ENCODE measurements at regions not wholly inside any gene's neighbourhood (a gene's known extent, or its start where the extent isn't known, plus 50 kb on each side); places are given as distances from the start of the nearest gene placed in this dataset.
"Not testable (repeated sequence)": the region's sequence is repeated elsewhere in the genome, so short reads cannot be mapped to it uniquely, and the experiment has no call there.

DNA sequence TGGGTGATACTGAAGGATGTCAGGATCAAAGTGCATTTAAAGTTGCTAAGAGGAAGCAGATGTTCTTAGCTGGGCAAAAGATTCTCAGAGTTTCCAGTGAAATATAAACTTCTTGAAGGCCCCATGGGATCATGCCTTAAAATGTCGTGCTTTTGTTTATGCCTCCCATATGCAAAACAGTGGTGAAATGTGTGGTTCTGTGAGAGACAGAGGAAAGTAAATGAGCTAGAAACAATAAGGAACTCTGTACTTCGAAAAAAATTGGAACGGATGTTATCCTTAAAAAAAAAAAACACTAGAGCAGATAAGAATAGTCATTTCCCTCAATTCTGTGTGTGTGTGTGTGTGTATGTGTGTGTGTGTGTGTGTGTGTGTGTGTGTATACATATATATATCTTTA is 497.0 kb upstream of the TBL1XR1 start:
- no peaks in the 10 kb centered on the region for H3K27me3 ChIP-seq
- no peaks in the 10 kb centered on the region for H3K9me3 ChIP-seq
- intact Hi-C loops (cut with DNase I) = no loop called here
- 28% methylated on average over 3 of the region's 3 CpGs for WGBS
- no peak overlapping the region for H3K27ac ChIP-seq (replicated peaks in 1 of 4)
- no peak overlapping the region for H3K4me3 ChIP-seq
- DNase-seq (ENCODE audit: extremely low spot score) = no peak
- H3K4me1 ChIP-seq = peaks cover 8 to 13% (median 12%) of the 10 kb centered on the region in 4 donors
- TF ChIP-seq POLR2A (IDR thresholded peaks at IDR 0.05; ENCODE audit: low read depth) (no peak), EP300 (IDR thresholded peaks at IDR 0.05) (no peak), POLR2AphosphoS5 (IDR thresholded peaks at IDR 0.05) (no peak)
- TF ChIP-seq, protein P1, sequence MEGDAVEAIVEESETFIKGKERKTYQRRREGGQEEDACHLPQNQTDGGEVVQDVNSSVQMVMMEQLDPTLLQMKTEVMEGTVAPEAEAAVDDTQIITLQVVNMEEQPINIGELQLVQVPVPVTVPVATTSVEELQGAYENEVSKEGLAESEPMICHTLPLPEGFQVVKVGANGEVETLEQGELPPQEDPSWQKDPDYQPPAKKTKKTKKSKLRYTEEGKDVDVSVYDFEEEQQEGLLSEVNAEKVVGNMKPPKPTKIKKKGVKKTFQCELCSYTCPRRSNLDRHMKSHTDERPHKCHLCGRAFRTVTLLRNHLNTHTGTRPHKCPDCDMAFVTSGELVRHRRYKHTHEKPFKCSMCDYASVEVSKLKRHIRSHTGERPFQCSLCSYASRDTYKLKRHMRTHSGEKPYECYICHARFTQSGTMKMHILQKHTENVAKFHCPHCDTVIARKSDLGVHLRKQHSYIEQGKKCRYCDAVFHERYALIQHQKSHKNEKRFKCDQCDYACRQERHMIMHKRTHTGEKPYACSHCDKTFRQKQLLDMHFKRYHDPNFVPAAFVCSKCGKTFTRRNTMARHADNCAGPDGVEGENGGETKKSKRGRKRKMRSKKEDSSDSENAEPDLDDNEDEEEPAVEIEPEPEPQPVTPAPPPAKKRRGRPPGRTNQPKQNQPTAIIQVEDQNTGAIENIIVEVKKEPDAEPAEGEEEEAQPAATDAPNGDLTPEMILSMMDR (IDR thresholded peaks at IDR 0.05) = no peak
- H3K36me3 ChIP-seq = no peaks in the 10 kb centered on the region

DNA sequence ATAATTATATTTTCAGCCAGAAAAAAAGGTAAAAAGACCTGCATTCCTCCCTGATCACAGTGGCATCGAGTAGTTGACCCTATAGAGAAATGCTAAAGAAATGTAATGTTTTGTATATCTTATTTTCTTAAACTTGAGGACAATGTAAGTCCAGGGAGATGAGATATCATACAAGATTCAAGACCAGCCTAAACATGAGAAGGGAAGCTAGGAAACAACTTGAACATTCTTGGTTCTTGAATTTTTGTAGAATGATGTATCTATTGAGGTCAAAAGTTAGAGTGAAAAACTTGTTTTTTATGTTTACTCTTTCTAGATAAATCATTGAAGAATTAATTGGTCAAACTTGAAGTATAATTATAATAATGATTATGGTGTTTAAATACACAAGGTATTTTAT is 497.7 kb upstream of the TBL1XR1 start:
- TF ChIP-seq POLR2A (IDR thresholded peaks at IDR 0.05; ENCODE audit: low read depth) (no peak), POLR2AphosphoS5 (IDR thresholded peaks at IDR 0.05) (no peak), EP300 (IDR thresholded peaks at IDR 0.05) (no peak)
- TF ChIP-seq, protein P1 (IDR thresholded peaks at IDR 0.05) = no peak
- no peaks in the 10 kb centered on the region for H3K27me3 ChIP-seq
- DNase-seq (ENCODE audit: extremely low spot score) = no peak
- no peak overlapping the region for H3K27ac ChIP-seq (replicated peaks in 1 of 4)
- no peaks in the 10 kb centered on the region for H3K36me3 ChIP-seq
- intact Hi-C loops (cut with DNase I) = no loop called here
- H3K4me3 ChIP-seq = no peak overlapping the region
- 89% methylated on average over 1 of the region's 1 CpG for WGBS
- no peaks in the 10 kb centered on the region for H3K9me3 ChIP-seq
- peaks cover 8 to 13% (median 12%) of the 10 kb centered on the region in 4 donors for H3K4me1 ChIP-seq

DNA sequence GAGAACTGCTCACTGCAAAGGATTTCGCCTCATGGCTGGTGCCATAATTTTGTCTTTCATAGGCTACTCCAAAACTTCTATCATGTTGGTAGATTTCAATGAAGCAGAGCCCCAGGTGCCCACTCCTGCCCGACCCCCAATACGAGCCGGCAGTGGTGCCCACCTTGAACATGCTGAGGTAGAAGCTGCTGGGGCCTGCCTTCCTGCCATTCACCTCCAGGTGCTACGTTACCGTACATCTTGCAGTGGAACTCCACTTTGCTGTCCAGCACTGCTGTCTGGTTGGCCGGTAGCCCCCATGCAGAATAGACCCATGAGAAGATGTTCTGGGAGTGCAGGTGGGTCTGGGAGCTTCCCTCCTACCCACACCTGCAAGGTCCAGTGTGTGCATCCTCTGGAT is 502.8 kb upstream of the TBL1XR1 start:
- intact Hi-C loops (cut with DNase I) = no loop called here
- Histone ChIP-seq H3K9me3 (no peaks in the 10 kb centered on the region), H3K27ac (replicated peaks in 1 of 4) (no peak overlapping the region), H3K36me3 (no peaks in the 10 kb centered on the region), H3K4me3 (no peak overlapping the region), H3K27me3 (no peaks in the 10 kb centered on the region), H3K4me1 (peaks cover 0 to 11% (median 2%) of the 10 kb centered on the region in 4 donors)
- no peak for DNase-seq (ENCODE audit: extremely low spot score)
- no peak for TF ChIP-seq EP300 (IDR thresholded peaks at IDR 0.05)
- TF ChIP-seq POLR2AphosphoS5 (IDR thresholded peaks at IDR 0.05) = no peak
- 100% methylated on average over 1 of the region's 7 CpGs for WGBS

DNA sequence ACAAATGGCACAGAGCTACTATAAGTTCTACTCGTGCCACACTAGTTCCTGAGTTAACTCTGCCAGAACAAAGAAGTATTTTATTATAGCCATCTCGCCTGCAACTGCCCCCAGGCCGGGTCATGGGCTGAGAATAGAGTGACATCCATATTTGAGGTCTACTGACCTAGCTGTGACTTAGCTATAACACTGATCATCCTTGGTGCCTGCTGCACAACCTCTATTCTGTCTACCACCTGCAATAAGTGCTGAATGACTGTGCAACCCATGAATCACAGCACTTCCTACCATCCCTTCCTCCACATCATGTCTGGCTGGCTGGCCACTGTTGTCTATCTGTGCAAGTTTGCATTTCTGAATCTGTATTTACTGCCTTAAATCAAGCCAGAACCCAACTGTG is 506.5 kb upstream of the TBL1XR1 start:
- H3K4me3 ChIP-seq = no peak overlapping the region
- peaks cover 14 to 30% (median 16%) of the 10 kb centered on the region in 4 donors for H3K4me1 ChIP-seq
- no peaks in the 10 kb centered on the region for H3K36me3 ChIP-seq
- no peaks in the 10 kb centered on the region for H3K9me3 ChIP-seq
- H3K27me3 ChIP-seq = no peaks in the 10 kb centered on the region
- no peak for DNase-seq (ENCODE audit: extremely low spot score)
- intact Hi-C loops (cut with DNase I) = no loop called here
- 95% methylated on average over 3 of the region's 3 CpGs for WGBS
- TF ChIP-seq, protein P1 (IDR thresholded peaks at IDR 0.05) = no peak
- TF ChIP-seq POLR2A (IDR thresholded peaks at IDR 0.05; ENCODE audit: low read depth) = no peak
- TF ChIP-seq POLR2AphosphoS5 (IDR thresholded peaks at IDR 0.05) = no peak
- no peak for TF ChIP-seq EP300 (IDR thresholded peaks at IDR 0.05)
- no peak overlapping the region for H3K27ac ChIP-seq (replicated peaks in 1 of 4)

DNA sequence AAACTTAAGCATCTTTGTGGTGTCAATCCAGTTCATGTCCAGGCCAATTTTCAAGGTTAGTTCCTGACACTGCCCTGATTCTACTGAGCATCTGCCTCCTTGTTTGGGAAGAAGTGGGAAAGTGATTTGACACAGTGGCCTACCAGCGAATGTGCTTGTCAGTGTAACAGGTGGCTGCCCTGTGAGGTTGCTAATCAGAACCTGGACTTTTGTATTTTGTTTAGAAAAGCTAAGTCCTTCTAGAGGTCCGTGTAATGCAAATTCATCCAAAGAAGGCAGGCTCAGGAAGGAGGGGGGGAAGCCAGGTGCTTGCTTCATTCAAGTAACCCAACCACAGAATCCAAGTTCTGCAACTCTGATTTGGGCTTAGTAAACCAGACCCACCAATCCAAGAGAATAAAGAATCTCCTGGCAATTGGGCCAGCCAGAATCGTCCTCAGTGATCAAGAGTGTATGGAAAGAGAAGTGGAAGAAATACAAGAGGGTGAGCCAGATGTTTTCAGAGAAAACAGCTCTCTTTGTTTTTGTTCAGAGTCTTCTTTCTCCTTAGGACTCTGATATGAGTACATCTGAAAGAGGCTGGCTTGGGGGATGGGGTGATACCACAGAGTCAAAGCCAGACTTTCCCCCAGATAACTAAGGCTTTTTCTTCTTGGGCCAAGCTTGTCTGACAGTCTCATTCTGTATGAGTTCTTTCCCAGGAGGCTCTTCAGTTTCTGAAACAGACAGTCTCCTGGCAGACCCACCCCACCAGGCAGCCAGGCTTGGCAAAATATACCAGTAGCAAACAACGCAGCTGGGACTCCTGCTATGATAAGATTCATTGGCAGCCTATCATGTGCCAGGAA is 508.9 kb upstream of the TBL1XR1 start:
- intact Hi-C loops (cut with DNase I) = no loop called here
- 54% methylated on average over 4 of the region's 4 CpGs for WGBS
- H3K36me3 ChIP-seq = no peaks in the 10 kb centered on the region
- no peak for DNase-seq (ENCODE audit: extremely low spot score)
- peak overlapping the region; percentile 10 to 50 (median 36) for H3K27ac ChIP-seq (replicated peaks in 1 of 4)
- peaks cover 14 to 40% (median 24%) of the 10 kb centered on the region in 4 donors for H3K4me1 ChIP-seq
- no peak overlapping the region for H3K4me3 ChIP-seq
- H3K9me3 ChIP-seq = no peaks in the 10 kb centered on the region
- TF ChIP-seq EP300 (IDR thresholded peaks at IDR 0.05) = no peak
- TF ChIP-seq, protein P1 (IDR thresholded peaks at IDR 0.05) = no peak
- no peak for TF ChIP-seq POLR2A (IDR thresholded peaks at IDR 0.05; ENCODE audit: low read depth)
- TF ChIP-seq POLR2AphosphoS5 (IDR thresholded peaks at IDR 0.05) = no peak
- H3K27me3 ChIP-seq = no peaks in the 10 kb centered on the region

DNA sequence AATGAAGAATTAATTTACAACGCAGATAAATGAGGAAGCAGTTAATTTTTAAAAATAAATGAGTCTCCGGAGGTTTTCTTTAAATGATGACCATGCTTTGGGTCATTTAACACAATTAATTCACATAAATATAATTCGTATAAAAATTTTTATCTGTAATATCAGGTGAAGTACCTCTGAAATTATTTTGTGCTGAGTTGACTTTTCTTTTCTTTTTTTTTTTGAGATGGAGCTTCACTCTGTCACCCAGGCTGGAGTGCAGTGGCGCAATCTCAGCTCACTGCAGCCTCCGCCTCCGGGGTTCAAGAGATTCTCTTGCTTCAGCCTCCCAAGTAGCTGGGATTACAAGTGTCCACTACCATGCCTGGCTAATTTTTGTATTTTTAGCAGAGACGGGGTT is 512.2 kb upstream of the TBL1XR1 start:
- 93% methylated on average over 7 of the region's 7 CpGs for WGBS
- H3K27ac ChIP-seq (replicated peaks in 1 of 4); intact Hi-C loops (cut with DNase I); H3K36me3 ChIP-seq; DNase-seq (ENCODE audit: extremely low spot score); H3K4me3 ChIP-seq; H3K27me3 ChIP-seq; H3K9me3 ChIP-seq: not testable (repeated sequence)
- H3K4me1 ChIP-seq = peaks cover 20 to 58% (median 42%) of the 10 kb centered on the region in 4 donors
